Suprapubic skin (tissue), 4 donors: ENCODE measurements at regions not wholly inside any gene's neighbourhood (a gene's known extent, or its start where the extent isn't known, plus 50 kb on each side); places are given as distances from the start of the nearest gene placed in this dataset.

Experiments
- DNase-seq, 2 donors: peaks; one replicate each; pipeline ENCODE4 v3.0.0-alpha.2; 2019; ENCODE audit warnings: low spot score in 2 of 2
- H3K27ac ChIP-seq: fragments of 200-600 bp; sonication (generic); one replicate; pipeline ENCODE4 v1.5.1; 2019
- H3K27me3 ChIP-seq: fragments of 200-600 bp; sonication (generic); one replicate; pipeline ENCODE4 v1.5.1; 2019
- H3K36me3 ChIP-seq: fragments of 200-600 bp; sonication (generic); one replicate; pipeline ENCODE4 v1.5.1; 2019
- H3K4me1 ChIP-seq: fragments of 200-600 bp; sonication (generic); one replicate; pipeline ENCODE4 v1.5.1; 2019
- H3K4me3 ChIP-seq: fragments of 200-600 bp; sonication (generic); one replicate; pipeline ENCODE4 v1.5.1; 2019; ENCODE audit warnings: mild to moderate bottlenecking
- H3K9me3 ChIP-seq: fragments of 200-600 bp; sonication (generic); one replicate; pipeline ENCODE4 v1.5.1; 2019
- EP300 ChIP-seq: sonication (generic); formaldehyde crosslinking; IDR thresholded peaks from one replicate; pipeline ENCODE4 v1.6.1; 2017; ENCODE audit warnings: antibody characterized with exemption
- POLR2A ChIP-seq, 2 donors: fragments of 450-650 bp; IDR thresholded peaks; one replicate each; pipeline ENCODE4 v1.6.1; 2017; ENCODE audit warnings: antibody characterized with exemption in 2 of 2, mild to moderate bottlenecking in 2 of 2, moderate library complexity in 2 of 2
- POLR2AphosphoS5 ChIP-seq, 3 donors: sonication (generic); formaldehyde crosslinking; IDR thresholded peaks; one replicate each; pipeline ENCODE4 v1.6.1; 2017; ENCODE audit warnings: antibody characterized with exemption in 3 of 3
- whole genome bisulfite sequencing: methylation state at CpG from one replicate; pipeline ENCODE4 v1.1.5; 2018; 5-methylcytosine and 5-hydroxymethylcytosine counted together
- TF ChIP-seq, protein P1 (sequence below), 2 donors: fragments of 200-600 bp in 1 of 2; fragments of 450-650 bp in 1 of 2; sonication (generic) in 1 of 2; IDR thresholded peaks; one replicate each; pipeline ENCODE4 v1.5.1; 2016 to 2019; ENCODE audit warnings: antibody characterized with exemption in 2 of 2, mild to moderate bottlenecking in 1 of 2, moderate library complexity in 1 of 2

DNA sequence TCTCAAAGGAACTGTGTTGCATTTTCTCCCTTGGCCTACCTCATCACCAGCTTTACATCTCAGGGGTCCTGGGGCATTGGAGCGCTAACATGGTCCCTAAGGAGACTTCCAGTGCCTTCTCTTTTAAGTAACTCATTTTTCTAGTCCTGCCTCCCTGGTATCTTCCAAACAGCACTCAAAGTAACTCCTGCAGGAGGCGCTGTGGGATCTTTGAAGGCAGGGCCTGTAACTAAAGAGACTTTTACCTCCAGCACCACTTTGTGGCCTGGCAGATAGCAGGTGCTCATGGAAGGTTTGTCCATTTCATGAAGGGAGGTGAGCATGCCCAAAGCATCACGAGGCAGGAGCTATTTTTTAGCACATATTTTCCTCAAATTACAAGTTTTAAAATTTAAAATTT is 411.0 kb upstream of the GYPC start:
- Histone ChIP-seq H3K36me3 (no peaks in the 10 kb centered on the region), H3K27ac (no peak overlapping the region), H3K27me3 (no peaks in the 10 kb centered on the region), H3K4me3 (no peak overlapping the region), H3K9me3 (no peaks in the 10 kb centered on the region), H3K4me1 (no peaks in the 10 kb centered on the region)
- no peak for DNase-seq
- 37% methylated on average over 3 of the region's 3 CpGs for WGBS
- TF ChIP-seq, protein P1, sequence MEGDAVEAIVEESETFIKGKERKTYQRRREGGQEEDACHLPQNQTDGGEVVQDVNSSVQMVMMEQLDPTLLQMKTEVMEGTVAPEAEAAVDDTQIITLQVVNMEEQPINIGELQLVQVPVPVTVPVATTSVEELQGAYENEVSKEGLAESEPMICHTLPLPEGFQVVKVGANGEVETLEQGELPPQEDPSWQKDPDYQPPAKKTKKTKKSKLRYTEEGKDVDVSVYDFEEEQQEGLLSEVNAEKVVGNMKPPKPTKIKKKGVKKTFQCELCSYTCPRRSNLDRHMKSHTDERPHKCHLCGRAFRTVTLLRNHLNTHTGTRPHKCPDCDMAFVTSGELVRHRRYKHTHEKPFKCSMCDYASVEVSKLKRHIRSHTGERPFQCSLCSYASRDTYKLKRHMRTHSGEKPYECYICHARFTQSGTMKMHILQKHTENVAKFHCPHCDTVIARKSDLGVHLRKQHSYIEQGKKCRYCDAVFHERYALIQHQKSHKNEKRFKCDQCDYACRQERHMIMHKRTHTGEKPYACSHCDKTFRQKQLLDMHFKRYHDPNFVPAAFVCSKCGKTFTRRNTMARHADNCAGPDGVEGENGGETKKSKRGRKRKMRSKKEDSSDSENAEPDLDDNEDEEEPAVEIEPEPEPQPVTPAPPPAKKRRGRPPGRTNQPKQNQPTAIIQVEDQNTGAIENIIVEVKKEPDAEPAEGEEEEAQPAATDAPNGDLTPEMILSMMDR (IDR thresholded peaks at IDR 0.05), result no peak

- WGBS, result 48% methylated on average over 2 of the region's 2 CpGs
- Histone ChIP-seq H3K4me3 (no peak overlapping the region), H3K9me3 (no peaks in the 10 kb centered on the region)
These were observed 402.3 kb upstream of the GYPC start for GRCh38 chr2:126253669-126254068.

DNA sequence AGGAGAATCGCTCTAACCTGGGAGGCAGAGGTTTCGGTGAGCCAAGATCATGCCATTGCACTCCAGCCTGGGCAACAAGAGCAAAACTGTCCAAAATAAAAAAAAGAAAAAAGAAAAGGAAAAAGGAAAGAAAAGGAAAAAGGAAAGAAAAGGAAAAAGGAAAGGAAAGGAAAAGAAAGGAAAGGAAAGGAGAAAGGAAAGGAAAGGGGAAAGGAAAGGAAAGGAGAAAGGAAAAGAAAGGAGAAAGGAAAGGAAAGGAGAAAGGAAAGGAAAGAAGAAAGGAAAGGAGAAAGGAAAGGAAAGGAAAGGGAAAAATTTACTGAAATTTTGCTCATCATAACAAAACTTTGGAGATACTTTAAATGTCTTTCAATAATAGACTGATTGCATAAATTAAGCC is 391.3 kb upstream of the GYPC start:
- Histone ChIP-seq H3K4me1 (no peaks in the 10 kb centered on the region), H3K4me3 (no peak overlapping the region), H3K27ac (no peak overlapping the region), H3K36me3 (no peaks in the 10 kb centered on the region), H3K9me3 (no peaks in the 10 kb centered on the region), H3K27me3 (no peaks in the 10 kb centered on the region)
- no peak for TF ChIP-seq EP300
- 90% methylated on average over 2 of the region's 2 CpGs for WGBS
- no peak for DNase-seq

More at GRCh38 chr2:126253669-126254068, 402.3 kb upstream of the GYPC start:
- Histone ChIP-seq H3K36me3 (no peaks in the 10 kb centered on the region), H3K27ac (no peak overlapping the region), H3K27me3 (no peaks in the 10 kb centered on the region), H3K4me1 (no peaks in the 10 kb centered on the region)
- DNase-seq, result no peak
- TF ChIP-seq, protein P1 (IDR thresholded peaks at IDR 0.05), result no peak
- TF ChIP-seq POLR2A (IDR thresholded peaks at IDR 0.05) (no peak), EP300 (no peak), POLR2AphosphoS5 (IDR thresholded peaks at IDR 0.05) (no peak)

DNA sequence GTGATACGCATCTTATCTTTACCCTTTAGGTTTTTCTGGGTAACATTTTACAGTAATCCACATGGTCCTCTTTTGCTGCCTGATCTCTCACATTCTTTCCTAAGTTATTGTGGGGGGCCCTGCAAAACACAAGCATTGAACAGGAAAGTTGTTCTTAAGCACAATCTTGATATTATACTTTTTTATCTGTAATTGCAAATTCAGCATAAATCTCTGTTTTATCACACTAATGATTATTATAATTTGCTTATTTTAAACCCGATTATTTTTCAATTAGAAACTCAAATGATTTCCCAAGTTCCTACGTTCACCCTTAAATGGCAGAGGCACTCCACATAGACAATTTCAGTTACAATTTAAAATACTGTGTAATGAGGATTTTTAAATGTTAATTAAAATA is 386.0 kb upstream of the GYPC start:
- TF ChIP-seq POLR2A (IDR thresholded peaks at IDR 0.05) (no peak), EP300 (no peak), POLR2AphosphoS5 (IDR thresholded peaks at IDR 0.05) (no peak)
- TF ChIP-seq, protein P1 (IDR thresholded peaks at IDR 0.05), result no peak
- no peak for DNase-seq
- Histone ChIP-seq H3K4me3 (no peak overlapping the region), H3K27me3 (no peaks in the 10 kb centered on the region), H3K4me1 (no peaks in the 10 kb centered on the region), H3K36me3 (no peaks in the 10 kb centered on the region), H3K9me3 (no peaks in the 10 kb centered on the region), H3K27ac (no peak overlapping the region)
- 88% methylated on average over 3 of the region's 3 CpGs for WGBS

GRCh38 chr2:126270587-126270986 is 385.4 kb upstream of the GYPC start:
- no peak for DNase-seq
- Histone ChIP-seq H3K4me1 (no peaks in the 10 kb centered on the region), H3K27ac (no peak overlapping the region), H3K9me3 (no peaks in the 10 kb centered on the region), H3K36me3 (no peaks in the 10 kb centered on the region), H3K27me3 (no peaks in the 10 kb centered on the region), H3K4me3 (no peak overlapping the region)
- TF ChIP-seq, protein P1 (IDR thresholded peaks at IDR 0.05), result no peak
- TF ChIP-seq EP300, result no peak
- TF ChIP-seq POLR2A (IDR thresholded peaks at IDR 0.05), result no peak
- no peak for TF ChIP-seq POLR2AphosphoS5 (IDR thresholded peaks at IDR 0.05)
- 42% methylated on average over 2 of the region's 2 CpGs for WGBS

DNA sequence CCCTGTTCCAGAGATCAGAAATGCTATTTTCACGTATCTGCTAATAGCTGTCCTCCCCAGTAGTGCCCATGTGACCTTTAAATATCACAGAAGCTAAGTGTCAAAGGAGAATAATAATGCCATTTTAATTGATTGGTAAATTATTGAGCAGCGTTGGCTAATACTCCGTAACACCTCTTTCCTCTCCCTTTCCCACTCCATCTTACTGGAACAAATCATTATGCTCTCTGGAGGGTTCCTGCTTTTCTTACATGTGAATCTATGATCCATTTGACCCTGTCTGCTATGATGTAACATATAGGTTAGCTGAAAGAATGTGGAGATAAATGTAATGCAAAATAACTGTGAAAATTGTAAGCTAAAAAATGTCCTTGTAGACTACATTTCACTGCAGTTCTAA is 383.6 kb upstream of the GYPC start:
- H3K4me3 ChIP-seq, result no peak overlapping the region
- no peaks in the 10 kb centered on the region for H3K36me3 ChIP-seq
- DNase-seq, result no peak
- H3K4me1 ChIP-seq, result no peaks in the 10 kb centered on the region
- 75% methylated on average over 3 of the region's 3 CpGs for WGBS
- H3K27me3 ChIP-seq, result no peaks in the 10 kb centered on the region
- H3K27ac ChIP-seq, result no peak overlapping the region
- TF ChIP-seq, protein P1 (IDR thresholded peaks at IDR 0.05), result no peak
- TF ChIP-seq POLR2AphosphoS5 (IDR thresholded peaks at IDR 0.05) (no peak), POLR2A (IDR thresholded peaks at IDR 0.05) (no peak), EP300 (no peak)
- H3K9me3 ChIP-seq, result no peaks in the 10 kb centered on the region
